ENCODE measurements at regions not wholly inside any gene's neighbourhood (a gene's known extent, or its start where the extent isn't known, plus 50 kb on each side); places are given as distances from the start of the nearest gene placed in this dataset.
"Not testable (repeated sequence)": the region's sequence is repeated elsewhere in the genome, so short reads cannot be mapped to it uniquely, and the experiment has no call there.

- Histone ChIP-seq H3K9me3 (no peaks in the 10 kb centered on the region), H3K27ac (no peak overlapping the region), H3K36me3 (ENCODE audit: low read depth, missing control alignments) (no peaks in the 10 kb centered on the region), H3K27me3 (no peaks in the 10 kb centered on the region), H3K4me1 (no peaks in the 10 kb centered on the region), H3K4me3 (no peak overlapping the region)
- no peak for TF ChIP-seq POLR2A (IDR thresholded peaks at IDR 0.05)
- no peak for TF ChIP-seq CTCF (IDR thresholded peaks at IDR 0.05)
- whole genome bisulfite sequencing, 2 donors = 77 to 82% methylated on average over 9 of the region's 9 CpGs
- intact Hi-C loops (cut with DNase I; ENCODE audit: low total_unique reads) = no loop called here
- DNase-seq = no peak
Observed at GRCh38 chr2:236472720-236473495, 96.7 kb upstream of the ACKR3 start.

DNA sequence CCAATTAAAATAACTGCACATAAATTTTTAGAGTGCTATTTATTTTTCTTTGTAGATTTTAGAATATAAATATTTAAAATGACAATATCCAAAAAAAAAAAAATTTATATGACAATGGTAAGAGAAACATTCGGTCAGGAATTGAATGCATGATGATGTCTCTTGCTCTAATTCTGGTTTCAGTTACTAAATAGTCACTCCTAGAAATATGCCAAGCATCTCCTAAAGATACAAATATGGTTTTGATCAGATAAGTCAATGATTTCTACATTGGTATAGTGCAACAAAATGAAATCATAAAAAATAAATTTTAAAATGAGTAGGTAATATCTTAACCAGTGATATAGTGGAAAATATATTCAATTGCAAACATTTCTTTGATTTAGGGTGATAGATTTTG lies 95.9 kb upstream of the ACKR3 start:
- H3K36me3 ChIP-seq (ENCODE audit: low read depth, missing control alignments) = no peaks in the 10 kb centered on the region
- no peak for DNase-seq
- H3K27me3 ChIP-seq = no peaks in the 10 kb centered on the region
- WGBS, 2 donors = 88 to 96% methylated on average over 1 of the region's 1 CpG
- intact Hi-C loops (cut with DNase I; ENCODE audit: low total_unique reads) = no loop called here
- no peak overlapping the region for H3K4me3 ChIP-seq
- no peak for TF ChIP-seq POLR2A (IDR thresholded peaks at IDR 0.05)
- no peaks in the 10 kb centered on the region for H3K9me3 ChIP-seq
- H3K4me1 ChIP-seq = no peaks in the 10 kb centered on the region
- H3K27ac ChIP-seq = no peak overlapping the region

GRCh38 chr2:236479814-236480213 lies 89.8 kb upstream of the ACKR3 start:
- intact Hi-C loops (cut with DNase I; ENCODE audit: low total_unique reads) = no loop called here
- no peak for DNase-seq
- Histone ChIP-seq H3K9me3 (no peaks in the 10 kb centered on the region), H3K27me3 (no peaks in the 10 kb centered on the region), H3K27ac (no peak overlapping the region), H3K4me1 (no peaks in the 10 kb centered on the region), H3K4me3 (no peak overlapping the region), H3K36me3 (ENCODE audit: low read depth, missing control alignments) (no peaks in the 10 kb centered on the region)
- WGBS, 2 donors = 97 to 100% methylated on average over 1 of the region's 1 CpG
- no peak for TF ChIP-seq POLR2A (IDR thresholded peaks at IDR 0.05)
- no peak for TF ChIP-seq CTCF (IDR thresholded peaks at IDR 0.05)

- intact Hi-C loops (cut with DNase I; ENCODE audit: low total_unique reads) = no loop called here
Observed at GRCh38 chr2:236483102-236483501, 86.5 kb upstream of the ACKR3 start.

DNA sequence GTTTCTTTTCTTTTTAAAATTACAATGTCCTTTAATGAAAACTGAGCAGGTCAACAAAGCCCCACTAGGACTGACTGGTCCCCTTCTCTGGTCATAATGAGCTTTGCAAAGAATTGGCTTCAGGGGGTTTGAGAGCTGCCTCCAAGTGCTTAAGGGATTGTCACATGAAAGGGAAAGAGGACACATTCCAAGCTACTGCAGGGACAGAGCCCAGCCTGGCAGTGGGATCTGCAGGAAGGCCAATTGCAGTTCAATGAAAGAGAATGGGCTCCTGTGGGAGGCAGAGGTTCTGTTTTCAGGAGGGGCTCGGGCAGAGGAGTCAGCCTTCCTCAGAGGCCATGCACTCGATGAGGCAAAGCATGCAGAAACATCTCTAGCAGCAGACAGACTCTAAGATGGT lies 84.1 kb upstream of the ACKR3 start:
- H3K9me3 ChIP-seq = no peaks in the 10 kb centered on the region
- 70 to 88% methylated on average over 2 of the region's 2 CpGs for WGBS, 2 donors
- no peak for DNase-seq
- H3K4me3 ChIP-seq = no peak overlapping the region
- TF ChIP-seq CTCF (IDR thresholded peaks at IDR 0.05) = no peak
- no peak for TF ChIP-seq POLR2A (IDR thresholded peaks at IDR 0.05)
- no peak overlapping the region for H3K27ac ChIP-seq
- no peaks in the 10 kb centered on the region for H3K4me1 ChIP-seq
- intact Hi-C loops (cut with DNase I; ENCODE audit: low total_unique reads) = no loop called here
- H3K36me3 ChIP-seq (ENCODE audit: low read depth, missing control alignments) = no peaks in the 10 kb centered on the region
- H3K27me3 ChIP-seq = no peaks in the 10 kb centered on the region

More at GRCh38 chr2:236483102-236483501, 86.5 kb upstream of the ACKR3 start:
- no peak overlapping the region for H3K4me3 ChIP-seq
- WGBS, 2 donors = 81 to 94% methylated on average over 1 of the region's 1 CpG
- TF ChIP-seq CTCF (IDR thresholded peaks at IDR 0.05) (no peak), POLR2A (IDR thresholded peaks at IDR 0.05) (no peak)
- no peaks in the 10 kb centered on the region for H3K27me3 ChIP-seq
- no peak for DNase-seq
- H3K27ac ChIP-seq = no peak overlapping the region
- H3K9me3 ChIP-seq = no peaks in the 10 kb centered on the region
- no peaks in the 10 kb centered on the region for H3K4me1 ChIP-seq
- no peaks in the 10 kb centered on the region for H3K36me3 ChIP-seq (ENCODE audit: low read depth, missing control alignments)

- intact Hi-C loops (cut with DNase I; ENCODE audit: low total_unique reads); DNase-seq; H3K4me3 ChIP-seq; H3K36me3 ChIP-seq (ENCODE audit: low read depth, missing control alignments); H3K27me3 ChIP-seq; H3K9me3 ChIP-seq; H3K27ac ChIP-seq; H3K4me1 ChIP-seq: not testable (repeated sequence)
- WGBS, 2 donors = 91% methylated on average over 5 of the region's 5 CpGs; no CpG with 5 or more reads in 1 of the 2 donors
Observed at GRCh38 chr2:236489083-236489482, 80.5 kb upstream of the ACKR3 start.
